Small intestine (tissue), 7 donors: ENCODE measurements at regions not wholly inside any gene's neighbourhood (a gene's known extent, or its start where the extent isn't known, plus 50 kb on each side); places are given as distances from the start of the nearest gene placed in this dataset.

Source experiments
- DNase-seq, 2 donors: peaks; one replicate each; pipeline versions ENCODE4 v3.0.0 to v3.0.0-alpha.2; 2013
- FAIRE-seq: peaks from 2 replicates; lab custom pipeline; 2012; peaks lifted over from hg19 to GRCh38; lab: Jason Lieb, UNC
- H3K27ac ChIP-seq, 3 donors: one replicate each; pipeline ENCODE4 v1.5.1; 2013; ENCODE audit warnings: low read length in 2 of 3, mild to moderate bottlenecking in 2 of 3, control low read depth in 1 of 3, inconsistent platforms in 1 of 3, low read depth in 1 of 3, moderate library complexity in 1 of 3
- H3K27me3 ChIP-seq, 3 donors: one replicate each; pipeline ENCODE4 v1.6.1; 2013; ENCODE audit warnings: low read length in 3 of 3, inconsistent platforms in 1 of 3; ENCODE audit not compliant: control insufficient read depth in 3 of 3, insufficient read depth in 3 of 3
- H3K36me3 ChIP-seq, 3 donors: one replicate each; pipeline ENCODE4 v1.6.1; 2013; ENCODE audit warnings: low read length in 3 of 3, inconsistent platforms in 1 of 3, low read depth in 1 of 3, mild to moderate bottlenecking in 1 of 3, moderate library complexity in 1 of 3; ENCODE audit not compliant: control insufficient read depth in 3 of 3, insufficient read depth in 2 of 3
- H3K4me1 ChIP-seq, 3 donors: one replicate each; pipeline ENCODE4 v1.6.1; 2013; ENCODE audit warnings: low read length in 2 of 3, inconsistent platforms in 1 of 3, low read depth in 1 of 3, mild to moderate bottlenecking in 1 of 3, moderate library complexity in 1 of 3; ENCODE audit not compliant: control insufficient read depth in 3 of 3, insufficient read depth in 2 of 3
- H3K4me3 ChIP-seq, 3 donors: one replicate each; pipeline ENCODE4 v1.5.1; 2013; ENCODE audit warnings: low read length in 3 of 3, control low read depth in 1 of 3, inconsistent platforms in 1 of 3, low read depth in 1 of 3, mild to moderate bottlenecking in 1 of 3, moderate library complexity in 1 of 3
- H3K9me3 ChIP-seq, 2 donors: one replicate each; pipeline ENCODE4 v1.6.1; 2013; ENCODE audit warnings: low read depth in 1 of 2, low read length in 1 of 2; ENCODE audit not compliant: control insufficient read depth in 2 of 2, insufficient read depth in 1 of 2
- WGBS, 3 donors: extraction: QIAGEN DNeasy Blood & Tissue Kit; methylation state at CpG; one replicate each; pipeline ENCODE4 v1.1.7; 2013; 5-methylcytosine and 5-hydroxymethylcytosine counted together
- donor health status: healthy with polysubstance abuse.
- donor health status: control.
- donor health status: control.
- donor health status: Bipolar disorder and iron deficiency.
- donor health status: healthy.

GRCh38 chr2:53442093-53442492 lies 325.5 kb upstream of the CHAC2 start:
- no peaks in the 10 kb centered on the region for H3K9me3 ChIP-seq
- H3K27ac ChIP-seq = no peak overlapping the region
- no peaks in the 10 kb centered on the region for H3K27me3 ChIP-seq
- no peaks in the 10 kb centered on the region for H3K4me1 ChIP-seq
- H3K4me3 ChIP-seq = no peak overlapping the region
- H3K36me3 ChIP-seq = no peaks in the 10 kb centered on the region
- DNase-seq = no peak
- FAIRE-seq = no peak

- H3K4me3 ChIP-seq = no peak overlapping the region
- 68 to 89% (median 88%) methylated on average over 1 of the region's 1 CpG for WGBS, 3 donors
- H3K4me1 ChIP-seq = no peaks in the 10 kb centered on the region
- no peaks in the 10 kb centered on the region for H3K36me3 ChIP-seq
- no peak for DNase-seq
- no peaks in the 10 kb centered on the region for H3K27me3 ChIP-seq
- no peak for FAIRE-seq
- no peaks in the 10 kb centered on the region for H3K9me3 ChIP-seq
- H3K27ac ChIP-seq = no peak overlapping the region
Measured at GRCh38 chr2:53438692-53439091, 328.9 kb upstream of the CHAC2 start.

GRCh38 chr2:53438100-53438499 lies 329.5 kb upstream of the CHAC2 start:
- Histone ChIP-seq H3K4me1 (no peaks in the 10 kb centered on the region), H3K36me3 (no peaks in the 10 kb centered on the region), H3K27me3 (no peaks in the 10 kb centered on the region), H3K27ac (no peak overlapping the region), H3K9me3 (no peaks in the 10 kb centered on the region), H3K4me3 (no peak overlapping the region)
- DNase-seq (peak in 1 of 2 donors; percentile 54), FAIRE-seq (no peak)
- WGBS, 3 donors = 14 to 50% (median 23%) methylated on average over 1 of the region's 1 CpG

- no peaks in the 10 kb centered on the region for H3K4me1 ChIP-seq
- FAIRE-seq = no peak
- H3K27me3 ChIP-seq = no peaks in the 10 kb centered on the region
- H3K4me3 ChIP-seq = no peak overlapping the region
- DNase-seq = no peak
- H3K27ac ChIP-seq = no peak overlapping the region
- no peaks in the 10 kb centered on the region for H3K36me3 ChIP-seq
- H3K9me3 ChIP-seq = no peaks in the 10 kb centered on the region
- 69 to 86% (median 78%) methylated on average over 2 of the region's 2 CpGs for WGBS, 3 donors
Measured at GRCh38 chr2:53437371-53437770, 330.2 kb upstream of the CHAC2 start.

GRCh38 chr2:53436882-53437281 lies 330.7 kb upstream of the CHAC2 start:
- Histone ChIP-seq H3K27me3 (no peaks in the 10 kb centered on the region), H3K36me3 (no peaks in the 10 kb centered on the region), H3K4me1 (no peaks in the 10 kb centered on the region), H3K4me3 (no peak overlapping the region), H3K9me3 (no peaks in the 10 kb centered on the region), H3K27ac (no peak overlapping the region)
- FAIRE-seq (no peak), DNase-seq (no peak)
- WGBS, 3 donors = 91 to 95% (median 94%) methylated on average over 4 of the region's 4 CpGs

- Histone ChIP-seq H3K4me3 (no peak overlapping the region), H3K27me3 (no peaks in the 10 kb centered on the region), H3K9me3 (no peaks in the 10 kb centered on the region), H3K36me3 (no peaks in the 10 kb centered on the region), H3K4me1 (no peaks in the 10 kb centered on the region), H3K27ac (no peak overlapping the region)
- FAIRE-seq = no peak
- DNase-seq = no peak
- 74 to 85% (median 78%) methylated on average over 2 of the region's 2 CpGs for whole genome bisulfite sequencing, 3 donors
Measured at GRCh38 chr2:53435610-53436009, 332.0 kb upstream of the CHAC2 start.

- WGBS, 3 donors = 88 to 94% (median 91%) methylated on average over 1 of the region's 1 CpG
- Histone ChIP-seq H3K27me3 (no peaks in the 10 kb centered on the region), H3K27ac (no peak overlapping the region), H3K9me3 (no peaks in the 10 kb centered on the region), H3K4me1 (no peaks in the 10 kb centered on the region), H3K4me3 (no peak overlapping the region), H3K36me3 (no peaks in the 10 kb centered on the region)
- FAIRE-seq = no peak
- DNase-seq = no peak
Measured at GRCh38 chr2:53434466-53434865, 333.1 kb upstream of the CHAC2 start.

- Histone ChIP-seq H3K4me3 (no peak overlapping the region), H3K27ac (no peak overlapping the region), H3K36me3 (no peaks in the 10 kb centered on the region), H3K27me3 (no peaks in the 10 kb centered on the region), H3K9me3 (no peaks in the 10 kb centered on the region), H3K4me1 (no peaks in the 10 kb centered on the region)
- no peak for DNase-seq
- FAIRE-seq = no peak
- 74 to 80% (median 77%) methylated on average over 3 of the region's 3 CpGs for WGBS, 3 donors
Measured at GRCh38 chr2:53432936-53433335, 334.7 kb upstream of the CHAC2 start.

- Histone ChIP-seq H3K4me1 (no peaks in the 10 kb centered on the region), H3K36me3 (no peaks in the 10 kb centered on the region), H3K27me3 (no peaks in the 10 kb centered on the region), H3K9me3 (no peaks in the 10 kb centered on the region), H3K27ac (no peak overlapping the region), H3K4me3 (no peak overlapping the region)
- DNase-seq (no peak), FAIRE-seq (no peak)
- 64 to 85% (median 74%) methylated on average over 2 of the region's 2 CpGs for WGBS, 3 donors
Measured at GRCh38 chr2:53429901-53430300, 337.7 kb upstream of the CHAC2 start.
